Adrenal gland (tissue), 5 donors: ENCODE measurements at regions not wholly inside any gene's neighbourhood (a gene's known extent, or its start where the extent isn't known, plus 50 kb on each side); places are given as distances from the start of the nearest gene placed in this dataset.

Experiments used
- CTCF ChIP-seq, 6 experiments: fragments of 450-650 bp in 4 of 6; fragments of 200-600 bp in 2 of 6; sonication (generic) in 1 of 6; IDR thresholded peaks; 1 replicate in 5 of 6; 2 replicates in 1 of 6; pipeline versions ENCODE4 v1.5.1 to v1.8.0; 2016 to 2021; ENCODE audit warnings: antibody characterized with exemption in 6 of 6, mild to moderate bottlenecking in 2 of 6, moderate library complexity in 1 of 6
- POLR2A ChIP-seq, 2 donors: fragments of 450-650 bp; IDR thresholded peaks; one replicate each; pipeline ENCODE4 v1.6.1; 2017; ENCODE audit warnings: antibody characterized with exemption in 2 of 2, mild to moderate bottlenecking in 2 of 2, moderate library complexity in 1 of 2
- donor health status: DM: no; HTN: no; CAD: no.

- TF ChIP-seq CTCF (IDR thresholded peaks at IDR 0.05) (no peak), POLR2A (IDR thresholded peaks at IDR 0.05) (no peak)
Observed at GRCh38 chr3:23655749-23656148, 150.0 kb upstream of the UBE2E1 start.
